HEK293 (cell line): ENCODE measurements at regions not wholly inside any gene's neighbourhood (a gene's known extent, or its start where the extent isn't known, plus 50 kb on each side); places are given as distances from the start of the nearest gene placed in this dataset.

Source experiments
- CTCF ChIA-PET: fragments of 350-600 bp; formaldehyde crosslinking; extraction: SDS; loops from one replicate; lab custom pipeline; 2021; ENCODE audit warnings: antibody characterized with exemption; lab: Yijun Ruan, JAX
- POLR2A ChIA-PET: fragments of 300-600 bp; formaldehyde crosslinking; extraction: SDS; loops from one replicate; lab custom pipeline; 2020; ENCODE audit warnings: antibody characterized with exemption, inconsistent platforms; lab: Yijun Ruan, JAX
- H3K27ac ChIP-seq: fragments of 200-500 bp; sonication (Bioruptor generic); 2 replicates; pipeline ENCODE4 v1.5.1; 2014; ENCODE audit warnings: low read depth, low read length, control low read depth, inconsistent platforms; ENCODE audit errors: extremely low read depth
- H3K36me3 ChIP-seq, 2 experiments: fragments of 200-500 bp in 1 of 2; sonication (Bioruptor generic) in 1 of 2; 1 replicate in 1 of 2; 2 replicates in 1 of 2; pipeline ENCODE4 v1.5.1; 2014 to 2017; ENCODE audit warnings: inconsistent platforms in 2 of 2, low read length in 2 of 2; ENCODE audit not compliant: control insufficient read depth in 2 of 2, insufficient read depth in 1 of 2
- H3K4me1 ChIP-seq: fragments of 200-500 bp; sonication (Bioruptor generic); 2 replicates; pipeline ENCODE4 v1.5.1; 2014; ENCODE audit warnings: mild to moderate bottlenecking, low read length, inconsistent platforms; ENCODE audit not compliant: control insufficient read depth, insufficient read depth
- H3K4me3 ChIP-seq: 2 replicates; pipeline ENCODE4 v1.5.1; 2011; ENCODE audit warnings: low read depth, mild to moderate bottlenecking, control low read depth, low read length, moderate library complexity
- H3K9me3 ChIP-seq: fragments of 200-500 bp; sonication (Bioruptor generic); 2 replicates; pipeline ENCODE4 v1.5.1; 2014; ENCODE audit warnings: low read depth, low read length, inconsistent platforms; ENCODE audit not compliant: control insufficient read depth, insufficient read depth
- GFI1B ChIP-seq: fragments of 450-650 bp; formaldehyde crosslinking; IDR thresholded peaks from 2 replicates; pipeline ENCODE4 v1.5.1; 2016; ENCODE audit warnings: missing biosample characterization, missing genetic modification characterization
- GLIS1 ChIP-seq: fragments of 450-650 bp; formaldehyde crosslinking; IDR thresholded peaks from 2 replicates; pipeline ENCODE4 v1.5.1; 2016; ENCODE audit warnings: missing biosample characterization, missing genetic modification characterization
- HOXD13 ChIP-seq: sonication (generic); formaldehyde crosslinking; IDR thresholded peaks from 2 replicates; pipeline ENCODE4 v1.8.0; 2022; ENCODE audit warnings: missing genetic modification reagents, borderline replicate concordance
- MEIS1 ChIP-seq: sonication (generic); formaldehyde crosslinking; IDR thresholded peaks from 2 replicates; pipeline ENCODE4 v1.8.1; 2022; ENCODE audit warnings: missing genetic modification reagents, mild to moderate bottlenecking, borderline replicate concordance
- MYNN ChIP-seq: fragments of 450-650 bp; formaldehyde crosslinking; IDR thresholded peaks from 2 replicates; pipeline ENCODE4 v1.5.1; 2016; ENCODE audit warnings: missing biosample characterization, missing genetic modification characterization, borderline replicate concordance
- SP3 ChIP-seq: fragments of 450-650 bp; formaldehyde crosslinking; IDR thresholded peaks from 2 replicates; pipeline ENCODE4 v1.5.1; 2016; ENCODE audit warnings: missing biosample characterization, missing genetic modification characterization
- ZBTB17 ChIP-seq: fragments of 450-650 bp; formaldehyde crosslinking; IDR thresholded peaks from 2 replicates; pipeline ENCODE4 v1.5.1; 2016; ENCODE audit warnings: missing biosample characterization, missing genetic modification characterization
- ZBTB20 ChIP-seq: fragments of 450-650 bp; formaldehyde crosslinking; IDR thresholded peaks from 2 replicates; pipeline ENCODE4 v1.5.1; 2016; ENCODE audit warnings: missing biosample characterization, missing genetic modification characterization
- ZBTB7A ChIP-seq: fragments of 450-650 bp; formaldehyde crosslinking; IDR thresholded peaks from 2 replicates; pipeline ENCODE4 v1.5.1; 2016; ENCODE audit warnings: low read depth, missing biosample characterization, missing genetic modification characterization
- ZNF223 ChIP-seq: fragments of 450-650 bp; formaldehyde crosslinking; IDR thresholded peaks from 2 replicates; pipeline ENCODE4 v1.5.1; 2016; ENCODE audit warnings: missing biosample characterization, missing genetic modification characterization
- ZNF239 ChIP-seq: fragments of 450-650 bp; formaldehyde crosslinking; IDR thresholded peaks from 2 replicates; pipeline ENCODE4 v1.5.1; 2016; ENCODE audit warnings: missing biosample characterization, missing genetic modification characterization
- ZNF426 ChIP-seq: fragments of 450-650 bp; formaldehyde crosslinking; IDR thresholded peaks from 2 replicates; pipeline ENCODE4 v1.5.1; 2017; ENCODE audit warnings: missing biosample characterization, missing genetic modification characterization, mild to moderate bottlenecking, inconsistent platforms, moderate library complexity
- ZNF521 ChIP-seq: fragments of 450-650 bp; formaldehyde crosslinking; IDR thresholded peaks from 2 replicates; pipeline ENCODE4 v1.5.1; 2017; ENCODE audit warnings: missing biosample characterization, mild to moderate bottlenecking, missing genetic modification characterization
- ZNF571 ChIP-seq: fragments of 450-650 bp; formaldehyde crosslinking; IDR thresholded peaks from 2 replicates; pipeline ENCODE4 v1.5.0; 2017; ENCODE audit warnings: missing biosample characterization, missing genetic modification characterization
- ZNF76 ChIP-seq: fragments of 450-650 bp; formaldehyde crosslinking; IDR thresholded peaks from 2 replicates; pipeline ENCODE4; 2016; ENCODE audit warnings: low read depth, missing biosample characterization, missing genetic modification characterization, borderline replicate concordance
- ZNF837 ChIP-seq: fragments of 450-650 bp; formaldehyde crosslinking; IDR thresholded peaks from 2 replicates; pipeline ENCODE4 v1.5.1; 2016; ENCODE audit warnings: missing biosample characterization, missing genetic modification characterization
- ZSCAN30 ChIP-seq: fragments of 450-650 bp; IDR thresholded peaks from 2 replicates; pipeline ENCODE4 v1.5.1; 2018; ENCODE audit warnings: missing biosample characterization, mild to moderate bottlenecking, missing genetic modification characterization, moderate library complexity
- TF ChIP-seq, protein P1 (sequence below): fragments of 450-650 bp; formaldehyde crosslinking; IDR thresholded peaks from 2 replicates; pipeline ENCODE4 v1.5.1; 2017; ENCODE audit warnings: missing biosample characterization, missing genetic modification characterization
- TF ChIP-seq, protein P2 (sequence below): fragments of 450-650 bp; formaldehyde crosslinking; IDR thresholded peaks from 2 replicates; pipeline ENCODE4 v1.5.1; 2016; ENCODE audit warnings: missing biosample characterization, missing genetic modification characterization
- TF ChIP-seq, protein P3 (sequence below): fragments of 450-650 bp; formaldehyde crosslinking; IDR thresholded peaks from 2 replicates; pipeline ENCODE4 v1.5.1; 2017; ENCODE audit warnings: missing biosample characterization, missing genetic modification characterization
- TF ChIP-seq, protein P4 (sequence below): fragments of 450-650 bp; formaldehyde crosslinking; IDR thresholded peaks from 2 replicates; pipeline ENCODE4 v1.5.1; 2016; ENCODE audit warnings: missing biosample characterization, missing genetic modification characterization
- TF ChIP-seq, protein P5 (sequence below): fragments of 450-650 bp; formaldehyde crosslinking; IDR thresholded peaks from 2 replicates; pipeline ENCODE4 v1.5.1; 2016; ENCODE audit warnings: missing biosample characterization, missing genetic modification characterization

DNA sequence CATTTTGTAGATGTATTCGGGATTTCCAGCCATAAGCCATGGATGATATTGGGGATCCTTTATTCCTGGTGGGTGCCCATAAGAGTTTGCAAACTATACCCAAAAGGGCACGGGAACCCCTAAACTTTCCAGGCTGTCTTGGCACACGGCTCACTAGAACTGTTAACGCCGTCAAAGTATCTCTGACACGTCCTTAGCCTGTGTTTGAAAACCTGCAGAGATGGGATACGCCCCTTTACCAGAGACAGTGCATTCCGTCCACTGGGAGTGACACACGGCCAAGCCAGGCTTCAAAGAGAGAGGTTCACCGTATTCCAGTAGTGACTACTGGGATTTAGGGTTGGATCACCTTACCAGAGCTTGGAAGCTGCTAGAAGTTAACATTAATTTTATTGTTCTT is 95.0 kb downstream of the THBS2 start:
- H3K9me3 ChIP-seq: no peaks in the 10 kb centered on the region
- no peaks in the 10 kb centered on the region for H3K36me3 ChIP-seq
- H3K27ac ChIP-seq: no peak overlapping the region
- H3K4me1 ChIP-seq: no peaks in the 10 kb centered on the region
- TF ChIP-seq, protein P1, sequence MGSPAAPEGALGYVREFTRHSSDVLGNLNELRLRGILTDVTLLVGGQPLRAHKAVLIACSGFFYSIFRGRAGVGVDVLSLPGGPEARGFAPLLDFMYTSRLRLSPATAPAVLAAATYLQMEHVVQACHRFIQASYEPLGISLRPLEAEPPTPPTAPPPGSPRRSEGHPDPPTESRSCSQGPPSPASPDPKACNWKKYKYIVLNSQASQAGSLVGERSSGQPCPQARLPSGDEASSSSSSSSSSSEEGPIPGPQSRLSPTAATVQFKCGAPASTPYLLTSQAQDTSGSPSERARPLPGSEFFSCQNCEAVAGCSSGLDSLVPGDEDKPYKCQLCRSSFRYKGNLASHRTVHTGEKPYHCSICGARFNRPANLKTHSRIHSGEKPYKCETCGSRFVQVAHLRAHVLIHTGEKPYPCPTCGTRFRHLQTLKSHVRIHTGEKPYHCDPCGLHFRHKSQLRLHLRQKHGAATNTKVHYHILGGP (tag by site-specific recombination): no peak
- TF ChIP-seq ZSCAN30 (tag by site-specific recombination): no peak
- TF ChIP-seq ZBTB17 (tag by site-specific recombination): no peak
- TF ChIP-seq HOXD13 (CRISPR knock-in tag): no peak
- TF ChIP-seq ZNF239 (tag by site-specific recombination): no peak
- no peak for TF ChIP-seq ZNF837 (tag by site-specific recombination)
- no peak for TF ChIP-seq ZNF426 (tag by site-specific recombination)
- TF ChIP-seq, protein P2, sequence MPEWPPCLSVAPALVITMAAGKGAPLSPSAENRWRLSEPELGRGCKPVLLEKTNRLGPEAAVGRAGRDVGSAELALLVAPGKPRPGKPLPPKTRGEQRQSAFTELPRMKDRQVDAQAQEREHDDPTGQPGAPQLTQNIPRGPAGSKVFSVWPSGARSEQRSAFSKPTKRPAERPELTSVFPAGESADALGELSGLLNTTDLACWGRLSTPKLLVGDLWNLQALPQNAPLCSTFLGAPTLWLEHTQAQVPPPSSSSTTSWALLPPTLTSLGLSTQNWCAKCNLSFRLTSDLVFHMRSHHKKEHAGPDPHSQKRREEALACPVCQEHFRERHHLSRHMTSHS: no peak
- TF ChIP-seq, protein P3, sequence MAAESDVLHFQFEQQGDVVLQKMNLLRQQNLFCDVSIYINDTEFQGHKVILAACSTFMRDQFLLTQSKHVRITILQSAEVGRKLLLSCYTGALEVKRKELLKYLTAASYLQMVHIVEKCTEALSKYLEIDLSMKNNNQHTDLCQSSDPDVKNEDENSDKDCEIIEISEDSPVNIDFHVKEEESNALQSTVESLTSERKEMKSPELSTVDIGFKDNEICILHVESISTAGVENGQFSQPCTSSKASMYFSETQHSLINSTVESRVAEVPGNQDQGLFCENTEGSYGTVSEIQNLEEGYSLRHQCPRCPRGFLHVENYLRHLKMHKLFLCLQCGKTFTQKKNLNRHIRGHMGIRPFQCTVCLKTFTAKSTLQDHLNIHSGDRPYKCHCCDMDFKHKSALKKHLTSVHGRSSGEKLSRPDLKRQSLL (tag by site-specific recombination): no peak
- TF ChIP-seq, protein P4, sequence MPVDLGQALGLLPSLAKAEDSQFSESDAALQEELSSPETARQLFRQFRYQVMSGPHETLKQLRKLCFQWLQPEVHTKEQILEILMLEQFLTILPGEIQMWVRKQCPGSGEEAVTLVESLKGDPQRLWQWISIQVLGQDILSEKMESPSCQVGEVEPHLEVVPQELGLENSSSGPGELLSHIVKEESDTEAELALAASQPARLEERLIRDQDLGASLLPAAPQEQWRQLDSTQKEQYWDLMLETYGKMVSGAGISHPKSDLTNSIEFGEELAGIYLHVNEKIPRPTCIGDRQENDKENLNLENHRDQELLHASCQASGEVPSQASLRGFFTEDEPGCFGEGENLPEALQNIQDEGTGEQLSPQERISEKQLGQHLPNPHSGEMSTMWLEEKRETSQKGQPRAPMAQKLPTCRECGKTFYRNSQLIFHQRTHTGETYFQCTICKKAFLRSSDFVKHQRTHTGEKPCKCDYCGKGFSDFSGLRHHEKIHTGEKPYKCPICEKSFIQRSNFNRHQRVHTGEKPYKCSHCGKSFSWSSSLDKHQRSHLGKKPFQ: no peak
- no peak for TF ChIP-seq GFI1B
- TF ChIP-seq ZNF76: no peak
- TF ChIP-seq ZNF521 (tag by site-specific recombination): no peak
- no peak for TF ChIP-seq ZNF223 (tag by site-specific recombination)
- TF ChIP-seq GLIS1 (tag by site-specific recombination): no peak
- ChIA-PET CTCF (no interaction called here), POLR2A (no interaction called here)
- H3K4me3 ChIP-seq: no peak overlapping the region

DNA sequence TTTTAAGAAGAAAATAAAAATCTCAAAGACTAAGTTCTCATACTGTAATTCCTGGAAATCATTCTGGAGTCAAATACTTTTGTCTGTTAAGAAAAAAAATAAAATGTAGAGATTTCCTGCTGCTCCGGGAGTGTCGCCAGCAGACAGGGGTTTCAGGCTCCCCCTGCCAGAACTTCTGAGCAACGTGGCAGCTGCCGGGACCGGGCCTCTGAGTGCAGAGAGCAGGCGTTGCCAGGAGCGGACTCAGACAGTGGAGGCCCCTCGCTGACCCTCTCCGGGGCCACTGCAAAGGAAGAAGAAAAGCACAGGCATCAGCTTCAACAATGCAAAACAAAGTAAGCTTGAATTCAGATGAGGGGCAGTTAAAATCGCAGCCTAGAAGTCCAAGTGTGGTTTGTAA is 95.5 kb downstream of the THBS2 start:
- CTCF ChIA-PET: interaction anchor here (0.6 kb wide), 1 partner anchor 511 kb away, joined by 3 read pairs; no protein-coding TSS in a partner anchor
- TF ChIP-seq ZBTB20 (no peak), ZNF571 (no peak), SP3 (no peak), MYNN (tag by site-specific recombination) (no peak), ZBTB7A (tag by site-specific recombination) (no peak), MEIS1 (CRISPR knock-in tag) (no peak)
- TF ChIP-seq, protein P5, sequence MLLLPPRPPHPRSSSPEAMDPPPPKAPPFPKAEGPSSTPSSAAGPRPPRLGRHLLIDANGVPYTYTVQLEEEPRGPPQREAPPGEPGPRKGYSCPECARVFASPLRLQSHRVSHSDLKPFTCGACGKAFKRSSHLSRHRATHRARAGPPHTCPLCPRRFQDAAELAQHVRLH (tag by site-specific recombination): no peak
- Histone ChIP-seq H3K4me3 (no peak overlapping the region), H3K4me1 (no peaks in the 10 kb centered on the region), H3K27ac (no peak overlapping the region), H3K36me3 (no peaks in the 10 kb centered on the region), H3K9me3 (no peaks in the 10 kb centered on the region)
- POLR2A ChIA-PET: no interaction called here
